H1 (cell line): ENCODE measurements at regions not wholly inside any gene's neighbourhood (a gene's known extent, or its start where the extent isn't known, plus 50 kb on each side); places are given as distances from the start of the nearest gene placed in this dataset.
"Not testable (repeated sequence)": the region's sequence is repeated elsewhere in the genome, so short reads cannot be mapped to it uniquely, and the experiment has no call there.

ENCODE experiments used
- CTCF ChIA-PET: fragments of 300-600 bp; sonication (Branson Sonifier 250); formaldehyde crosslinking; loops from one replicate; lab custom pipeline; 2021; ENCODE audit not compliant: partially characterized antibody; lab: Charles Lee
- POLR2A ChIA-PET: fragments of 300-600 bp; sonication (Branson Sonifier 250); formaldehyde crosslinking; loops from one replicate; lab custom pipeline; 2021; ENCODE audit warnings: inconsistent platforms; ENCODE audit not compliant: partially characterized antibody; lab: Charles Lee
- DNase-seq, 2 experiments: peaks; one replicate each; pipeline versions ENCODE4 v3.0.0 to v3.0.0-alpha.2; 2010 to 2022; ENCODE audit warnings: low spot score in 2 of 2, low read depth in 1 of 2, mixed read lengths in 1 of 2
- FAIRE-seq: peaks from 2 replicates; lab custom pipeline; 2011; peaks lifted over from hg19 to GRCh38; lab: Jason Lieb, UNC
- H2AFZ ChIP-seq: 2 replicates; pipeline ENCODE4 v1.8.1; 2012; ENCODE audit warnings: low read length, inconsistent platforms
- H2AK5ac ChIP-seq: 2 replicates; pipeline ENCODE4 v1.6.1; 2013; ENCODE audit warnings: low read depth, low read length
- H2BK120ac ChIP-seq: replicated peaks from 2 replicates; pipeline ENCODE3; 2013; ENCODE audit warnings: low read depth, low read length, inconsistent platforms
- H2BK12ac ChIP-seq: 2 replicates; pipeline ENCODE4 v1.6.1; 2013; ENCODE audit warnings: low read depth, low read length
- H2BK15ac ChIP-seq: 2 replicates; pipeline ENCODE4 v1.6.1; 2013; ENCODE audit warnings: low read length
- H2BK20ac ChIP-seq: 2 replicates; pipeline ENCODE4 v1.6.1; 2013; ENCODE audit warnings: low read length
- H2BK5ac ChIP-seq: 2 replicates; pipeline ENCODE4 v1.6.1; 2013; ENCODE audit warnings: low read depth, low read length
- H3K14ac ChIP-seq: 2 replicates; pipeline ENCODE4 v1.6.1; 2013; ENCODE audit warnings: inconsistent platforms; ENCODE audit not compliant: insufficient read length
- H3K18ac ChIP-seq: 2 replicates; pipeline ENCODE4 v1.6.1; 2013; ENCODE audit warnings: low read length; ENCODE audit errors: extremely low read depth
- H3K23ac ChIP-seq: 2 replicates; pipeline ENCODE4 v1.6.1; 2013; ENCODE audit warnings: inconsistent platforms; ENCODE audit not compliant: insufficient read length
- H3K23me2 ChIP-seq: 2 replicates; pipeline ENCODE4 v1.6.1; 2013; ENCODE audit warnings: low read depth, low read length
- H3K27ac ChIP-seq: 2 replicates; pipeline ENCODE4 v1.6.1; 2011; ENCODE audit warnings: low read depth, low read length, inconsistent platforms
- H3K27me3 ChIP-seq, 4 experiments: replicated peaks in 1 of 4; 1 replicate in 1 of 4; 2 replicates in 3 of 4; pipeline versions ENCODE4 v1.6.1 to v1.8.1; 2011 to 2013; ENCODE audit warnings: low read length in 3 of 4, mild to moderate bottlenecking in 3 of 4, inconsistent platforms in 2 of 4, mixed read lengths in 2 of 4, moderate library complexity in 1 of 4; ENCODE audit not compliant: control insufficient read depth in 3 of 4, insufficient read depth in 3 of 4; ENCODE audit errors: extremely low read depth in 1 of 4
- H3K36me3 ChIP-seq, 4 experiments: 2 replicates each; pipeline versions ENCODE4 v1.6.1 to v1.8.1; 2011 to 2013; ENCODE audit warnings: mild to moderate bottlenecking in 4 of 4, low read length in 3 of 4, moderate library complexity in 2 of 4, control low read depth in 1 of 4, inconsistent platforms in 1 of 4; ENCODE audit not compliant: insufficient read depth in 4 of 4, control insufficient read depth in 2 of 4
- H3K4ac ChIP-seq: replicated peaks from 2 replicates; pipeline ENCODE3; 2013; ENCODE audit warnings: low read length, low read depth, mixed read lengths, inconsistent platforms; ENCODE audit not compliant: insufficient read length
- H3K4me1 ChIP-seq, 4 experiments: replicated peaks in 1 of 4; 1 replicate in 1 of 4; 2 replicates in 3 of 4; pipeline versions ENCODE4 v1.6.1 to v1.8.1; 2011 to 2013; ENCODE audit warnings: low read length in 3 of 4, inconsistent platforms in 2 of 4, mixed read lengths in 1 of 4; ENCODE audit not compliant: insufficient read depth in 4 of 4, control insufficient read depth in 3 of 4
- H3K4me2 ChIP-seq, 2 experiments: 2 replicates each; pipeline versions ENCODE4 v1.6.1 to v1.8.1; 2011 to 2013; ENCODE audit warnings: low read depth in 2 of 2, low read length in 2 of 2, control low read depth in 1 of 2, inconsistent platforms in 1 of 2, mild to moderate bottlenecking in 1 of 2; ENCODE audit not compliant: insufficient read depth in 1 of 2
- H3K4me3 ChIP-seq, 4 experiments: fragments of 200-600, 300-600 bp in 1 of 4; sonication (generic), shearing (Covaris generic), sonication (Bioruptor Twin) in 1 of 4; 2 replicates each; pipeline versions ENCODE4 v1.5.1 to v1.8.1; 2011 to 2016; ENCODE audit warnings: low read length in 4 of 4, low read depth in 3 of 4, control low read depth in 2 of 4, inconsistent platforms in 2 of 4, mild to moderate bottlenecking in 2 of 4, mixed read lengths in 1 of 4, moderate library complexity in 1 of 4; ENCODE audit not compliant: insufficient read depth in 2 of 4; ENCODE audit errors: extremely low read depth in 1 of 4
- H3K56ac ChIP-seq: replicated peaks from 2 replicates; pipeline ENCODE3; 2013; ENCODE audit warnings: low read depth, mild to moderate bottlenecking, mixed read lengths, low read length, inconsistent platforms; ENCODE audit not compliant: insufficient read length
- H3K79me1 ChIP-seq: 2 replicates; pipeline ENCODE4 v1.6.1; 2013; ENCODE audit warnings: low read depth, low read length, control low read depth
- H3K79me2 ChIP-seq, 2 experiments: 2 replicates each; pipeline versions ENCODE4 v1.6.1 to v1.8.1; 2012 to 2013; ENCODE audit warnings: low read length in 2 of 2, mild to moderate bottlenecking in 2 of 2, inconsistent platforms in 1 of 2; ENCODE audit not compliant: insufficient read depth in 2 of 2, control insufficient read depth in 1 of 2
- H3K9ac ChIP-seq, 4 experiments: replicated peaks in 1 of 4; 1 replicate in 1 of 4; 2 replicates in 3 of 4; pipeline versions ENCODE4 v1.6.1 to v1.8.1; 2011 to 2013; ENCODE audit warnings: low read depth in 3 of 4, low read length in 3 of 4, control low read depth in 2 of 4, mild to moderate bottlenecking in 2 of 4, moderate library complexity in 2 of 4, inconsistent platforms in 1 of 4; ENCODE audit errors: extremely low read depth in 1 of 4
- H3K9me3 ChIP-seq, 2 experiments: 2 replicates each; pipeline versions ENCODE4 v1.6.1 to v1.8.1; 2012 to 2013; ENCODE audit warnings: mild to moderate bottlenecking in 2 of 2, moderate library complexity in 2 of 2, control low read depth in 1 of 2, inconsistent platforms in 1 of 2, low read depth in 1 of 2, low read length in 1 of 2, mixed read lengths in 1 of 2; ENCODE audit not compliant: insufficient read depth in 2 of 2
- H4K20me1 ChIP-seq, 2 experiments: replicated peaks in 1 of 2; 2 replicates each; pipeline versions ENCODE3 to v1.8.1; 2011 to 2013; ENCODE audit warnings: inconsistent platforms in 2 of 2, low read length in 2 of 2, mild to moderate bottlenecking in 1 of 2; ENCODE audit not compliant: insufficient read depth in 2 of 2, control insufficient read depth in 1 of 2
- H4K5ac ChIP-seq: 2 replicates; pipeline ENCODE4 v1.6.1; 2013; ENCODE audit warnings: low read length, low read depth, mixed read lengths, inconsistent platforms; ENCODE audit not compliant: insufficient read length
- H4K8ac ChIP-seq: 2 replicates; pipeline ENCODE4 v1.8.0; 2013; ENCODE audit warnings: mild to moderate bottlenecking, moderate library complexity, low read length, inconsistent platforms; ENCODE audit not compliant: insufficient read depth; ENCODE audit errors: extremely low read depth
- H4K91ac ChIP-seq: replicated peaks from 2 replicates; pipeline ENCODE3; 2013; ENCODE audit warnings: low read length, mixed read lengths, inconsistent platforms; ENCODE audit not compliant: insufficient read length
- WGBS, 2 experiments: shearing (Covaris generic) in 1 of 2; methylation state at CpG; one replicate each; pipeline versions ENCODE4 v1.1.6 to v1.1.7; 2013 to 2015; ENCODE audit warnings: low lambda C conversion rate in 2 of 2, mixed read lengths in 2 of 2, inconsistent platforms in 1 of 2, low coverage in 1 of 2, missing lambda C conversion rate in 1 of 2; ENCODE audit not compliant: insufficient replicate concordance in 2 of 2, insufficient coverage in 1 of 2, insufficient read length in 1 of 2; ENCODE audit errors: extremely low coverage in 1 of 2, missing lambda C conversion rate in 1 of 2; 5-methylcytosine and 5-hydroxymethylcytosine counted together

DNA sequence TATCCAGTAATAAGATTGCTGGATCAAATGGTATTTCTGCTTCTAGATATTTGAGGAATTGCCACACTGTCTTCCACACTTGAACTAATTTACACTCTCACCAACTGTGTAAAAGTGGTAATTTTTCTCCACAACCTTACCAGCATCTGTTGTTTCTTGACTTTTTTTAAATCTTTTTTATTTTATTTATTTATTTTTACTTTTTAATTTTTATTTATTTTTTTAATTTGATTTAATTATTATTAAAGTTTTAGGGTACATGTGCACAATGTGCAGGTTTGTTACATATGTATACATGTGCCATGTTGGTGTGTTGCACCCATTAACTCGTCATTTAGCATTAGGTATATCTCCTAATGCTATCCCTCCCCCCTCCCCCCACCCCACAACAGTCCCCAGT lies 765.9 kb upstream of the GJE1 start:
- H3K18ac ChIP-seq, H3K23me2 ChIP-seq, H3K27ac ChIP-seq, H4K20me1 ChIP-seq, H3K4me3 ChIP-seq, DNase-seq, CTCF ChIA-PET, H4K91ac ChIP-seq, H2AFZ ChIP-seq, POLR2A ChIA-PET, H2AK5ac ChIP-seq, H3K9me3 ChIP-seq, H3K56ac ChIP-seq, H3K23ac ChIP-seq, H3K14ac ChIP-seq, H3K27me3 ChIP-seq, H2BK12ac ChIP-seq, H4K5ac ChIP-seq, H3K4me2 ChIP-seq, H3K4me1 ChIP-seq, H2BK15ac ChIP-seq, FAIRE-seq, H4K8ac ChIP-seq, H2BK20ac ChIP-seq, H3K9ac ChIP-seq, H2BK5ac ChIP-seq, H3K79me1 ChIP-seq, H3K79me2 ChIP-seq, H3K36me3 ChIP-seq, H3K4ac ChIP-seq, H2BK120ac ChIP-seq: not testable (repeated sequence)
- WGBS, 2 experiments: no CpG with 5 or more reads among the region's 1 CpG
